H1 (cell line): ENCODE measurements at regions not wholly inside any gene's neighbourhood (a gene's known extent, or its start where the extent isn't known, plus 50 kb on each side); places are given as distances from the start of the nearest gene placed in this dataset.

ENCODE experiments used
- CTCF ChIA-PET: fragments of 300-600 bp; sonication (Branson Sonifier 250); formaldehyde crosslinking; loops from one replicate; lab custom pipeline; 2021; ENCODE audit not compliant: partially characterized antibody; lab: Charles Lee
- POLR2A ChIA-PET: fragments of 300-600 bp; sonication (Branson Sonifier 250); formaldehyde crosslinking; loops from one replicate; lab custom pipeline; 2021; ENCODE audit warnings: inconsistent platforms; ENCODE audit not compliant: partially characterized antibody; lab: Charles Lee
- DNase-seq, 2 experiments: peaks; one replicate each; pipeline versions ENCODE4 v3.0.0 to v3.0.0-alpha.2; 2010 to 2022; ENCODE audit warnings: low spot score in 2 of 2, low read depth in 1 of 2, mixed read lengths in 1 of 2
- FAIRE-seq: peaks from 2 replicates; lab custom pipeline; 2011; peaks lifted over from hg19 to GRCh38; lab: Jason Lieb, UNC
- H2AFZ ChIP-seq: 2 replicates; pipeline ENCODE4 v1.8.1; 2012; ENCODE audit warnings: low read length, inconsistent platforms
- H2AK5ac ChIP-seq: 2 replicates; pipeline ENCODE4 v1.6.1; 2013; ENCODE audit warnings: low read depth, low read length
- H2BK120ac ChIP-seq: replicated peaks from 2 replicates; pipeline ENCODE3; 2013; ENCODE audit warnings: low read depth, low read length, inconsistent platforms
- H2BK12ac ChIP-seq: 2 replicates; pipeline ENCODE4 v1.6.1; 2013; ENCODE audit warnings: low read depth, low read length
- H2BK15ac ChIP-seq: 2 replicates; pipeline ENCODE4 v1.6.1; 2013; ENCODE audit warnings: low read length
- H2BK20ac ChIP-seq: 2 replicates; pipeline ENCODE4 v1.6.1; 2013; ENCODE audit warnings: low read length
- H2BK5ac ChIP-seq: 2 replicates; pipeline ENCODE4 v1.6.1; 2013; ENCODE audit warnings: low read depth, low read length
- H3K14ac ChIP-seq: 2 replicates; pipeline ENCODE4 v1.6.1; 2013; ENCODE audit warnings: inconsistent platforms; ENCODE audit not compliant: insufficient read length
- H3K18ac ChIP-seq: 2 replicates; pipeline ENCODE4 v1.6.1; 2013; ENCODE audit warnings: low read length; ENCODE audit errors: extremely low read depth
- H3K23ac ChIP-seq: 2 replicates; pipeline ENCODE4 v1.6.1; 2013; ENCODE audit warnings: inconsistent platforms; ENCODE audit not compliant: insufficient read length
- H3K23me2 ChIP-seq: 2 replicates; pipeline ENCODE4 v1.6.1; 2013; ENCODE audit warnings: low read depth, low read length
- H3K27ac ChIP-seq: 2 replicates; pipeline ENCODE4 v1.6.1; 2011; ENCODE audit warnings: low read depth, low read length, inconsistent platforms
- H3K27me3 ChIP-seq, 4 experiments: replicated peaks in 1 of 4; 1 replicate in 1 of 4; 2 replicates in 3 of 4; pipeline versions ENCODE4 v1.6.1 to v1.8.1; 2011 to 2013; ENCODE audit warnings: low read length in 3 of 4, mild to moderate bottlenecking in 3 of 4, inconsistent platforms in 2 of 4, mixed read lengths in 2 of 4, moderate library complexity in 1 of 4; ENCODE audit not compliant: control insufficient read depth in 3 of 4, insufficient read depth in 3 of 4; ENCODE audit errors: extremely low read depth in 1 of 4
- H3K36me3 ChIP-seq, 4 experiments: 2 replicates each; pipeline versions ENCODE4 v1.6.1 to v1.8.1; 2011 to 2013; ENCODE audit warnings: mild to moderate bottlenecking in 4 of 4, low read length in 3 of 4, moderate library complexity in 2 of 4, control low read depth in 1 of 4, inconsistent platforms in 1 of 4; ENCODE audit not compliant: insufficient read depth in 4 of 4, control insufficient read depth in 2 of 4
- H3K4ac ChIP-seq: replicated peaks from 2 replicates; pipeline ENCODE3; 2013; ENCODE audit warnings: low read length, low read depth, mixed read lengths, inconsistent platforms; ENCODE audit not compliant: insufficient read length
- H3K4me1 ChIP-seq, 4 experiments: replicated peaks in 1 of 4; 1 replicate in 1 of 4; 2 replicates in 3 of 4; pipeline versions ENCODE4 v1.6.1 to v1.8.1; 2011 to 2013; ENCODE audit warnings: low read length in 3 of 4, inconsistent platforms in 2 of 4, mixed read lengths in 1 of 4; ENCODE audit not compliant: insufficient read depth in 4 of 4, control insufficient read depth in 3 of 4
- H3K4me2 ChIP-seq, 2 experiments: 2 replicates each; pipeline versions ENCODE4 v1.6.1 to v1.8.1; 2011 to 2013; ENCODE audit warnings: low read depth in 2 of 2, low read length in 2 of 2, control low read depth in 1 of 2, inconsistent platforms in 1 of 2, mild to moderate bottlenecking in 1 of 2; ENCODE audit not compliant: insufficient read depth in 1 of 2
- H3K4me3 ChIP-seq, 4 experiments: fragments of 200-600, 300-600 bp in 1 of 4; sonication (generic), shearing (Covaris generic), sonication (Bioruptor Twin) in 1 of 4; 2 replicates each; pipeline versions ENCODE4 v1.5.1 to v1.8.1; 2011 to 2016; ENCODE audit warnings: low read length in 4 of 4, low read depth in 3 of 4, control low read depth in 2 of 4, inconsistent platforms in 2 of 4, mild to moderate bottlenecking in 2 of 4, mixed read lengths in 1 of 4, moderate library complexity in 1 of 4; ENCODE audit not compliant: insufficient read depth in 2 of 4; ENCODE audit errors: extremely low read depth in 1 of 4
- H3K56ac ChIP-seq: replicated peaks from 2 replicates; pipeline ENCODE3; 2013; ENCODE audit warnings: low read depth, mild to moderate bottlenecking, mixed read lengths, low read length, inconsistent platforms; ENCODE audit not compliant: insufficient read length
- H3K79me1 ChIP-seq: 2 replicates; pipeline ENCODE4 v1.6.1; 2013; ENCODE audit warnings: low read depth, low read length, control low read depth
- H3K79me2 ChIP-seq, 2 experiments: 2 replicates each; pipeline versions ENCODE4 v1.6.1 to v1.8.1; 2012 to 2013; ENCODE audit warnings: low read length in 2 of 2, mild to moderate bottlenecking in 2 of 2, inconsistent platforms in 1 of 2; ENCODE audit not compliant: insufficient read depth in 2 of 2, control insufficient read depth in 1 of 2
- H3K9ac ChIP-seq, 4 experiments: replicated peaks in 1 of 4; 1 replicate in 1 of 4; 2 replicates in 3 of 4; pipeline versions ENCODE4 v1.6.1 to v1.8.1; 2011 to 2013; ENCODE audit warnings: low read depth in 3 of 4, low read length in 3 of 4, control low read depth in 2 of 4, mild to moderate bottlenecking in 2 of 4, moderate library complexity in 2 of 4, inconsistent platforms in 1 of 4; ENCODE audit errors: extremely low read depth in 1 of 4
- H3K9me3 ChIP-seq, 2 experiments: 2 replicates each; pipeline versions ENCODE4 v1.6.1 to v1.8.1; 2012 to 2013; ENCODE audit warnings: mild to moderate bottlenecking in 2 of 2, moderate library complexity in 2 of 2, control low read depth in 1 of 2, inconsistent platforms in 1 of 2, low read depth in 1 of 2, low read length in 1 of 2, mixed read lengths in 1 of 2; ENCODE audit not compliant: insufficient read depth in 2 of 2
- H4K20me1 ChIP-seq, 2 experiments: replicated peaks in 1 of 2; 2 replicates each; pipeline versions ENCODE3 to v1.8.1; 2011 to 2013; ENCODE audit warnings: inconsistent platforms in 2 of 2, low read length in 2 of 2, mild to moderate bottlenecking in 1 of 2; ENCODE audit not compliant: insufficient read depth in 2 of 2, control insufficient read depth in 1 of 2
- H4K5ac ChIP-seq: 2 replicates; pipeline ENCODE4 v1.6.1; 2013; ENCODE audit warnings: low read length, low read depth, mixed read lengths, inconsistent platforms; ENCODE audit not compliant: insufficient read length
- H4K8ac ChIP-seq: 2 replicates; pipeline ENCODE4 v1.8.0; 2013; ENCODE audit warnings: mild to moderate bottlenecking, moderate library complexity, low read length, inconsistent platforms; ENCODE audit not compliant: insufficient read depth; ENCODE audit errors: extremely low read depth
- H4K91ac ChIP-seq: replicated peaks from 2 replicates; pipeline ENCODE3; 2013; ENCODE audit warnings: low read length, mixed read lengths, inconsistent platforms; ENCODE audit not compliant: insufficient read length
- NRF1 ChIP-seq: IDR thresholded peaks from 2 replicates; pipeline ENCODE4 v1.6.1; 2011; ENCODE audit warnings: mild to moderate bottlenecking, low read depth, low read length, improper control_type of control experiment
- SP1 ChIP-seq: IDR thresholded peaks from 2 replicates; pipeline ENCODE4 v1.6.1; 2011; ENCODE audit warnings: low read depth, low read length
- WGBS, 2 experiments: shearing (Covaris generic) in 1 of 2; methylation state at CpG; one replicate each; pipeline versions ENCODE4 v1.1.6 to v1.1.7; 2013 to 2015; ENCODE audit warnings: low lambda C conversion rate in 2 of 2, mixed read lengths in 2 of 2, inconsistent platforms in 1 of 2, low coverage in 1 of 2, missing lambda C conversion rate in 1 of 2; ENCODE audit not compliant: insufficient replicate concordance in 2 of 2, insufficient coverage in 1 of 2, insufficient read length in 1 of 2; ENCODE audit errors: extremely low coverage in 1 of 2, missing lambda C conversion rate in 1 of 2; 5-methylcytosine and 5-hydroxymethylcytosine counted together
- TF ChIP-seq, protein P1 (sequence below): IDR thresholded peaks from 2 replicates; pipeline ENCODE4 v1.6.1; 2011; ENCODE audit warnings: low read depth, mild to moderate bottlenecking, low read length; ENCODE audit not compliant: insufficient read depth
- TF ChIP-seq, protein P2 (sequence below): IDR thresholded peaks from 2 replicates; pipeline ENCODE4 v1.6.1; 2011; ENCODE audit warnings: low read length, improper control_type of control experiment

DNA sequence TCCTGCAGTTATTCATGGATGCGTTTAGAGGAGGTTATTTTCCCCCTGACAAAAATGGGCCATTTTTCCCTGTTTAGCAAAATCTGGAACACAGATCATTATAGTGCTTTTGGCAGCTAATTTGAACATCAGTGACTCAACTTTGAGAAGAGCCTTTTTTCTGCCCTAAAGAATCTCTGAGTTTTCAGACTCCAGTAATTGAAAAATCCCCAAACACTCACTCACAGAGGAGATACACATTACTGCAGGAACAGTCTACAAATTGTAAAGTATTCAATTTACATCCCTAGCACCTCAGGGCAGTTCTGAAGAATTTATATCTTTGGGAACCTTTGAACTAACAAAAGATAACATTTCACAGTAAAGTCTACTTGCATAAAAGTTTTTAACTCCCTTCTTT, 966.6 kb upstream of the SLC35B3 start:
- no peak overlapping the region for H4K5ac ChIP-seq
- H3K14ac ChIP-seq = no peak overlapping the region
- no peaks in the 10 kb centered on the region for H3K27me3 ChIP-seq
- no peaks in the 10 kb centered on the region for H3K79me1 ChIP-seq
- H4K91ac ChIP-seq = no peak overlapping the region
- H3K23me2 ChIP-seq = no peaks in the 10 kb centered on the region
- no peak overlapping the region for H3K18ac ChIP-seq
- H2BK20ac ChIP-seq = no peak overlapping the region
- ChIA-PET CTCF (no interaction called here), POLR2A (no interaction called here)
- no peak overlapping the region for H2BK5ac ChIP-seq
- H3K23ac ChIP-seq = no peak overlapping the region
- H3K4me1 ChIP-seq = no peaks in the 10 kb centered on the region
- H2AK5ac ChIP-seq = no peak overlapping the region
- H3K56ac ChIP-seq = no peak overlapping the region
- DNase-seq (no peak), FAIRE-seq (no peak)
- no peaks in the 10 kb centered on the region for H4K20me1 ChIP-seq
- no peak overlapping the region for H3K4me3 ChIP-seq
- no peak overlapping the region for H2BK12ac ChIP-seq
- no peak overlapping the region for H3K4ac ChIP-seq
- H3K9me3 ChIP-seq = no peaks in the 10 kb centered on the region
- no peak overlapping the region for H2BK120ac ChIP-seq
- H2BK15ac ChIP-seq = no peak overlapping the region
- no peak overlapping the region for H2AFZ ChIP-seq
- H3K79me2 ChIP-seq = no peaks in the 10 kb centered on the region
- H3K27ac ChIP-seq = no peak overlapping the region
- no peak for TF ChIP-seq NRF1
- TF ChIP-seq, protein P1, sequence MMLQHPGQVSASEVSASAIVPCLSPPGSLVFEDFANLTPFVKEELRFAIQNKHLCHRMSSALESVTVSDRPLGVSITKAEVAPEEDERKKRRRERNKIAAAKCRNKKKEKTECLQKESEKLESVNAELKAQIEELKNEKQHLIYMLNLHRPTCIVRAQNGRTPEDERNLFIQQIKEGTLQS = no peak
- TF ChIP-seq SP1 = no peak
- TF ChIP-seq, protein P2, sequence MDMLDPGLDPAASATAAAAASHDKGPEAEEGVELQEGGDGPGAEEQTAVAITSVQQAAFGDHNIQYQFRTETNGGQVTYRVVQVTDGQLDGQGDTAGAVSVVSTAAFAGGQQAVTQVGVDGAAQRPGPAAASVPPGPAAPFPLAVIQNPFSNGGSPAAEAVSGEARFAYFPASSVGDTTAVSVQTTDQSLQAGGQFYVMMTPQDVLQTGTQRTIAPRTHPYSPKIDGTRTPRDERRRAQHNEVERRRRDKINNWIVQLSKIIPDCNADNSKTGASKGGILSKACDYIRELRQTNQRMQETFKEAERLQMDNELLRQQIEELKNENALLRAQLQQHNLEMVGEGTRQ = no peak
- H4K8ac ChIP-seq = no peak overlapping the region
- WGBS, 2 experiments = 96% methylated on average over 1 of the region's 1 CpG; no CpG with 5 or more reads in 1 of the 2 experiments
- H3K9ac ChIP-seq = no peak overlapping the region
- H3K4me2 ChIP-seq = no peak overlapping the region
- H3K36me3 ChIP-seq = no peaks in the 10 kb centered on the region
